Suppressor macrophage treated with lipopolysaccharide for 1 hour (primary cell): ENCODE measurements at regions not wholly inside any gene's neighbourhood (a gene's known extent, or its start where the extent isn't known, plus 50 kb on each side); places are given as distances from the start of the nearest gene placed in this dataset.
"Not testable (repeated sequence)": the region's sequence is repeated elsewhere in the genome, so short reads cannot be mapped to it uniquely, and the experiment has no call there.

Source experiments
- DNase-seq, 3 donors: peaks; one replicate each; pipeline ENCODE4 v3.0.0-alpha.2; 2020 to 2022

- DNase-seq, result not testable (repeated sequence)
Observed at GRCh38 chr9:40884902-40885490, 243.5 kb downstream of the FOXD4L6 start.

- DNase-seq, result no peak
Observed at GRCh38 chr9:40884072-40884901, 244.2 kb downstream of the FOXD4L6 start.

- DNase-seq, result not testable (repeated sequence)
Observed at GRCh38 chr9:40883423-40884071, 244.9 kb downstream of the FOXD4L6 start.

- not testable (repeated sequence) for DNase-seq
Observed at GRCh38 chr9:40873753-40874295, 254.7 kb downstream of the FOXD4L6 start.

- DNase-seq, result not testable (repeated sequence)
Observed at GRCh38 chr9:40868437-40868836, 260.0 kb downstream of the FOXD4L6 start.
